ENCODE measurements at regions not wholly inside any gene's neighbourhood (a gene's known extent, or its start where the extent isn't known, plus 50 kb on each side); places are given as distances from the start of the nearest gene placed in this dataset.
"Not testable (repeated sequence)": the region's sequence is repeated elsewhere in the genome, so short reads cannot be mapped to it uniquely, and the experiment has no call there.

GRCh38 chr5:153296251-153296844, 194.1 kb upstream of the GRIA1 start:
- DNase-seq = not testable (repeated sequence)

- no peak for DNase-seq
Observed at GRCh38 chr5:153299891-153300290, 190.6 kb upstream of the GRIA1 start.

GRCh38 chr5:153308282-153308681, 182.2 kb upstream of the GRIA1 start:
- no peak for DNase-seq

- DNase-seq = no peak
Observed at GRCh38 chr5:153318556-153318955, 171.9 kb upstream of the GRIA1 start.

- DNase-seq = no peak
Observed at GRCh38 chr5:153321478-153321877, 169.0 kb upstream of the GRIA1 start.

- DNase-seq = no peak
Observed at GRCh38 chr5:153340139-153340538, 150.3 kb upstream of the GRIA1 start.

- DNase-seq = no peak
Observed at GRCh38 chr5:153340738-153341137, 149.7 kb upstream of the GRIA1 start.

- no peak for DNase-seq
Observed at GRCh38 chr5:153342487-153342886, 148.0 kb upstream of the GRIA1 start.

GRCh38 chr5:153347611-153348010, 142.9 kb upstream of the GRIA1 start:
- DNase-seq = no peak

- DNase-seq = no peak
Observed at GRCh38 chr5:153350175-153350883, 140.1 kb upstream of the GRIA1 start.

GRCh38 chr5:153352685-153353219, 137.7 kb upstream of the GRIA1 start:
- DNase-seq = peak; percentile 60

- DNase-seq = no peak
Observed at GRCh38 chr5:153357493-153358112, 132.9 kb upstream of the GRIA1 start.

- DNase-seq = no peak
Observed at GRCh38 chr5:153358315-153358976, 132.0 kb upstream of the GRIA1 start.

- DNase-seq = no peak
Observed at GRCh38 chr5:153360860-153361259, 129.6 kb upstream of the GRIA1 start.

- no peak for DNase-seq
Observed at GRCh38 chr5:153361735-153362409, 128.6 kb upstream of the GRIA1 start.

- DNase-seq = no peak
Observed at GRCh38 chr5:153365547-153365946, 124.9 kb upstream of the GRIA1 start.

- DNase-seq = no peak
Observed at GRCh38 chr5:153367466-153367865, 123.0 kb upstream of the GRIA1 start.

- no peak for DNase-seq
Observed at GRCh38 chr5:153372425-153373129, 117.9 kb upstream of the GRIA1 start.

- no peak for DNase-seq
Observed at GRCh38 chr5:153373130-153373498, 117.4 kb upstream of the GRIA1 start.

- DNase-seq = not testable (repeated sequence)
Observed at GRCh38 chr5:153381630-153382029, 108.8 kb upstream of the GRIA1 start.

GRCh38 chr5:153390569-153390968, 99.9 kb upstream of the GRIA1 start:
- no peak for DNase-seq

- no peak for DNase-seq
Observed at GRCh38 chr5:153399595-153399994, 90.9 kb upstream of the GRIA1 start.

Data from activated CD8-positive, alpha-beta memory T cell treated with anti-CD3 and anti-CD28 coated beads for 24 hours (primary cell).